ENCODE measurements at regions not wholly inside any gene's neighbourhood (a gene's known extent, or its start where the extent isn't known, plus 50 kb on each side); places are given as distances from the start of the nearest gene placed in this dataset.
A peak's percentile ranks its signal among the peaks of the same experiment; 100 is the strongest.

- H3K27ac ChIP-seq (ENCODE audit: low read depth, low read length), result no peak overlapping the region
- no peaks in the 10 kb centered on the region for H3K27me3 ChIP-seq (ENCODE audit: insufficient read depth, low read length)
- no peaks in the 10 kb centered on the region for H3K9me3 ChIP-seq (ENCODE audit: low read depth, low read length)
- TF ChIP-seq, protein P1, sequence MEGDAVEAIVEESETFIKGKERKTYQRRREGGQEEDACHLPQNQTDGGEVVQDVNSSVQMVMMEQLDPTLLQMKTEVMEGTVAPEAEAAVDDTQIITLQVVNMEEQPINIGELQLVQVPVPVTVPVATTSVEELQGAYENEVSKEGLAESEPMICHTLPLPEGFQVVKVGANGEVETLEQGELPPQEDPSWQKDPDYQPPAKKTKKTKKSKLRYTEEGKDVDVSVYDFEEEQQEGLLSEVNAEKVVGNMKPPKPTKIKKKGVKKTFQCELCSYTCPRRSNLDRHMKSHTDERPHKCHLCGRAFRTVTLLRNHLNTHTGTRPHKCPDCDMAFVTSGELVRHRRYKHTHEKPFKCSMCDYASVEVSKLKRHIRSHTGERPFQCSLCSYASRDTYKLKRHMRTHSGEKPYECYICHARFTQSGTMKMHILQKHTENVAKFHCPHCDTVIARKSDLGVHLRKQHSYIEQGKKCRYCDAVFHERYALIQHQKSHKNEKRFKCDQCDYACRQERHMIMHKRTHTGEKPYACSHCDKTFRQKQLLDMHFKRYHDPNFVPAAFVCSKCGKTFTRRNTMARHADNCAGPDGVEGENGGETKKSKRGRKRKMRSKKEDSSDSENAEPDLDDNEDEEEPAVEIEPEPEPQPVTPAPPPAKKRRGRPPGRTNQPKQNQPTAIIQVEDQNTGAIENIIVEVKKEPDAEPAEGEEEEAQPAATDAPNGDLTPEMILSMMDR (IDR thresholded peaks at IDR 0.05; ENCODE audit: extremely low read depth, low read depth, low read length), result no peak
- DNase-seq (ENCODE audit: insufficient read length, low spot score, missing footprints), result no peak
- H3K4me2 ChIP-seq (ENCODE audit: insufficient read depth, low read length), result no peak overlapping the region
- H4K20me1 ChIP-seq (ENCODE audit: insufficient read depth, low read length), result no peaks in the 10 kb centered on the region
- no peaks in the 10 kb centered on the region for H3K36me3 ChIP-seq (ENCODE audit: insufficient read depth, low read length)
- H2AFZ ChIP-seq (ENCODE audit: low read length), result no peak overlapping the region
- H3K79me2 ChIP-seq (ENCODE audit: insufficient read depth, low read length), result no peaks in the 10 kb centered on the region
- no peaks in the 10 kb centered on the region for H3K4me1 ChIP-seq (ENCODE audit: insufficient read depth, low read length)
- no peak overlapping the region for H3K4me3 ChIP-seq (ENCODE audit: insufficient read depth, low read length)
These were observed 834.4 kb upstream of the MBL2 start for GRCh38 chr10:53606981-53607380.

- H3K27me3 ChIP-seq (ENCODE audit: insufficient read depth, low read length), result no peaks in the 10 kb centered on the region
- H3K9me3 ChIP-seq (ENCODE audit: low read depth, low read length), result no peaks in the 10 kb centered on the region
- TF ChIP-seq, protein P1 (IDR thresholded peaks at IDR 0.05; ENCODE audit: extremely low read depth, low read depth, low read length), result peak; percentile 70
- H3K79me2 ChIP-seq (ENCODE audit: insufficient read depth, low read length), result no peaks in the 10 kb centered on the region
- no peak overlapping the region for H2AFZ ChIP-seq (ENCODE audit: low read length)
- H3K4me2 ChIP-seq (ENCODE audit: insufficient read depth, low read length), result no peak overlapping the region
- H3K27ac ChIP-seq (ENCODE audit: low read depth, low read length), result no peak overlapping the region
- no peaks in the 10 kb centered on the region for H3K4me1 ChIP-seq (ENCODE audit: insufficient read depth, low read length)
- no peaks in the 10 kb centered on the region for H4K20me1 ChIP-seq (ENCODE audit: insufficient read depth, low read length)
- DNase-seq (ENCODE audit: insufficient read length, low spot score, missing footprints), result peak; percentile 8
- no peak overlapping the region for H3K4me3 ChIP-seq (ENCODE audit: insufficient read depth, low read length)
- H3K36me3 ChIP-seq (ENCODE audit: insufficient read depth, low read length), result no peaks in the 10 kb centered on the region
These were observed 828.8 kb upstream of the MBL2 start for GRCh38 chr10:53601260-53601875.

- Histone ChIP-seq H3K4me2 (ENCODE audit: insufficient read depth, low read length) (no peak overlapping the region), H2AFZ (ENCODE audit: low read length) (no peak overlapping the region), H3K79me2 (ENCODE audit: insufficient read depth, low read length) (no peaks in the 10 kb centered on the region), H3K4me1 (ENCODE audit: insufficient read depth, low read length) (no peaks in the 10 kb centered on the region), H4K20me1 (ENCODE audit: insufficient read depth, low read length) (no peaks in the 10 kb centered on the region), H3K4me3 (ENCODE audit: insufficient read depth, low read length) (no peak overlapping the region), H3K9me3 (ENCODE audit: low read depth, low read length) (peaks cover 1% of the 10 kb centered on the region), H3K27ac (ENCODE audit: low read depth, low read length) (no peak overlapping the region), H3K27me3 (ENCODE audit: insufficient read depth, low read length) (no peaks in the 10 kb centered on the region), H3K36me3 (ENCODE audit: insufficient read depth, low read length) (no peaks in the 10 kb centered on the region)
- no peak for DNase-seq (ENCODE audit: insufficient read length, low spot score, missing footprints)
- TF ChIP-seq, protein P1 (IDR thresholded peaks at IDR 0.05; ENCODE audit: extremely low read depth, low read depth, low read length), result no peak
These were observed 826.3 kb upstream of the MBL2 start for GRCh38 chr10:53598914-53599313.

DNA sequence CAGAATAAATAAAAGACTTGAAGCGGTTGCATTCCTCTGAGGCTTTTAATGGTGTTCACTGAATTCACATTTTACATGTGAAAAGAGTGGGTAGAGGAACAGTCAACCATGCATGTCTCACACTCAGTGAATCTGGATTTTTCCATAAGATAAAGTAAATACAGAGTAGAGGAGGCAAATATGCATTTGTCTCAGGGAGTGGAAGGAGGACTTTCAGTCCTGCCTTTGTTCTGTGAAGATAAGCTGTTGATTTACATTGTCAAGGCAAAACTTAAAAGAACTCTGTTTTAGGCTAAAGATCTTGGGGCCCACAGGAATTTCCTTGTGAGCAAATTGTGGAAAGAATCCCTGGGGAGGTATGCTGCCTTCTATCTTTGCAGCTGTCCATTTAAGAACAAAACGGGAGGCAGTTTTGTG is 825.3 kb upstream of the MBL2 start:
- Histone ChIP-seq H3K4me1 (ENCODE audit: insufficient read depth, low read length) (no peaks in the 10 kb centered on the region), H3K27me3 (ENCODE audit: insufficient read depth, low read length) (no peaks in the 10 kb centered on the region), H3K79me2 (ENCODE audit: insufficient read depth, low read length) (no peaks in the 10 kb centered on the region), H3K4me2 (ENCODE audit: insufficient read depth, low read length) (no peak overlapping the region), H3K27ac (ENCODE audit: low read depth, low read length) (no peak overlapping the region), H3K36me3 (ENCODE audit: insufficient read depth, low read length) (no peaks in the 10 kb centered on the region), H4K20me1 (ENCODE audit: insufficient read depth, low read length) (no peaks in the 10 kb centered on the region), H3K9me3 (ENCODE audit: low read depth, low read length) (peaks cover 3% of the 10 kb centered on the region), H2AFZ (ENCODE audit: low read length) (no peak overlapping the region), H3K4me3 (ENCODE audit: insufficient read depth, low read length) (no peak overlapping the region)
- DNase-seq (ENCODE audit: insufficient read length, low spot score, missing footprints), result no peak
- TF ChIP-seq, protein P1 (IDR thresholded peaks at IDR 0.05; ENCODE audit: extremely low read depth, low read depth, low read length), result no peak

Data from osteoblast (primary cell).